ENCODE measurements at regions not wholly inside any gene's neighbourhood (a gene's known extent, or its start where the extent isn't known, plus 50 kb on each side); places are given as distances from the start of the nearest gene placed in this dataset.

DNA sequence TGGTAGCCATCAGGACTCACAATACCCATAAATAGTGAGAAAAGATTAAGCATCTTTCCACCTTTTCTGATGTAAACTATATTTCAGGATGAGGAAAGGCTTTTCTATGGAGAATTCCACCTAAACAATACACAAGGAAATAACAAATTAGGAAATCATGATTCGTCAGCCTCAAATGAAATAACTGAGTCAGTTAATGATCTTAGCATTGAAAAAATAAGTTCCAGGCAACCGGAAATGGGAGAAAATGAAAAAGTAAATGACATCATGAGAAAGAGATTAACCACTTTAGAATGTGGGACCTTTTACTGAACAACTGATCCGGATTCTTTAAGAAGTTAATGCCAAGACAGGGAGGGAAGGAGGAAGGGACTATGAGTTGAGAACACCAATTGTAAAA lies 742.3 kb downstream of the TNS3 start:
- no peak overlapping the region for H3K4me3 ChIP-seq (replicated peaks; ENCODE audit: low read depth, low read length)
- TF ChIP-seq, protein P1, sequence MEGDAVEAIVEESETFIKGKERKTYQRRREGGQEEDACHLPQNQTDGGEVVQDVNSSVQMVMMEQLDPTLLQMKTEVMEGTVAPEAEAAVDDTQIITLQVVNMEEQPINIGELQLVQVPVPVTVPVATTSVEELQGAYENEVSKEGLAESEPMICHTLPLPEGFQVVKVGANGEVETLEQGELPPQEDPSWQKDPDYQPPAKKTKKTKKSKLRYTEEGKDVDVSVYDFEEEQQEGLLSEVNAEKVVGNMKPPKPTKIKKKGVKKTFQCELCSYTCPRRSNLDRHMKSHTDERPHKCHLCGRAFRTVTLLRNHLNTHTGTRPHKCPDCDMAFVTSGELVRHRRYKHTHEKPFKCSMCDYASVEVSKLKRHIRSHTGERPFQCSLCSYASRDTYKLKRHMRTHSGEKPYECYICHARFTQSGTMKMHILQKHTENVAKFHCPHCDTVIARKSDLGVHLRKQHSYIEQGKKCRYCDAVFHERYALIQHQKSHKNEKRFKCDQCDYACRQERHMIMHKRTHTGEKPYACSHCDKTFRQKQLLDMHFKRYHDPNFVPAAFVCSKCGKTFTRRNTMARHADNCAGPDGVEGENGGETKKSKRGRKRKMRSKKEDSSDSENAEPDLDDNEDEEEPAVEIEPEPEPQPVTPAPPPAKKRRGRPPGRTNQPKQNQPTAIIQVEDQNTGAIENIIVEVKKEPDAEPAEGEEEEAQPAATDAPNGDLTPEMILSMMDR (IDR thresholded peaks at IDR 0.05; ENCODE audit: low read depth, low read length, missing control alignments), result no peak
- no peak for DNase-seq (ENCODE audit: extremely low read depth, low read depth)

DNA sequence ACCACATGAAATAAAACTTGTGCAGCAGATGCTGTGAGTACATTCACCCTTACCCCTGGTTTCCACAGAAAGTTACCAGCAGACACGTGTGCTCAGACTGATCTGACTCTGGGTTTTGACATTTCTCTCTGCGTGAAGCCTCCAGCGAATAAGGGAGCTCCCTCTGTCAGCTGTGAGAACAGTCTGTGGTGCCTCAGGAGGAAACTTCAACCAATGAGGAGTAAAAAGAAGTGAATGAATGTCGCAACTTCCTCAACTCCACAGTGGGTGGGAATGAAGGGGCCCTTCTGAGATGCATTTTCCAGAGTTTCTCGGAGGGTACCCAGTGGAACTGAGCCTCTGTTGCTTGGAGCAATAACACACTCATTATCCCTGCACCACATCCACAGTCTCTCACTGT lies 743.4 kb downstream of the TNS3 start:
- no peak overlapping the region for H3K4me3 ChIP-seq (replicated peaks; ENCODE audit: low read depth, low read length)
- no peak for DNase-seq (ENCODE audit: extremely low read depth, low read depth)
- TF ChIP-seq, protein P1 (IDR thresholded peaks at IDR 0.05; ENCODE audit: low read depth, low read length, missing control alignments), result no peak

DNA sequence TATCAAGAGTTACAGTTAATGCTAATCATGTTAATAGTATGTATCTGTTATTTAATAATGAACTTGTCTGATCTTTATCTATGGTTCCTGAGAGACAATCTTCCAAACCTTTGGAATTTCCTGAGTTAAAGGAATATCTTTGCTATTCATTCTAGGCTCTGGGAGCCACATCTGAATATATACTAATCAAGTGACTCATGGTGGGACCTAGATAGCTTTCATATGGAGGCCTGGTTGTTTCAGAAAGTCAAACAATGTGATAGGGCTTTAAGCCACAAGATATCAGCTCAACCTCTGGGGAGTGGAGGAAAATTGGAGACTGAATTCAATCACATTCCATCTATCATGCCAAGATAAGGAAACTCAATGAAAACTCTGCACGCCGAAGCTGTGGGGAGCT lies 746.4 kb downstream of the TNS3 start:
- no peak for DNase-seq (ENCODE audit: extremely low read depth, low read depth)
- H3K4me3 ChIP-seq (replicated peaks; ENCODE audit: low read depth, low read length), result no peak overlapping the region
- TF ChIP-seq, protein P1 (IDR thresholded peaks at IDR 0.05; ENCODE audit: low read depth, low read length, missing control alignments), result no peak

DNA sequence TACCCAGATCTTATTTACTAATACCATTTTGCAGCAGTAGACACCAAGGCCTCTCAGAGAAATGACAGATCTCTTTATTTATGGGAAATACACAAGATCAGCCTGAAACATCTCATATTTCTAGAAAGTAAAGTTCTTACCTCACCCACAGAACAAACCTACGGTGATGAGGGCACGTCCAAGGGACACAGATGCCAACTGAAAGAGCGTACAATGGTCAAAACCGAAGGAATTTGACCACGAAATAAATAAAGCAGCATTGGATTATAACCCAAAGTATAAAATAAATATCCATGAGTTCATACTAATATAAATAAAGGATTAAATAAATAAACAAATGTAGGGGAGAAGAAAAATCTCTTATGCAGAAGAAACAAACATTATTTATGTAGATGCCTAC lies 747.0 kb downstream of the TNS3 start:
- DNase-seq (ENCODE audit: extremely low read depth, low read depth), result no peak
- TF ChIP-seq, protein P1 (IDR thresholded peaks at IDR 0.05; ENCODE audit: low read depth, low read length, missing control alignments), result no peak
- no peak overlapping the region for H3K4me3 ChIP-seq (replicated peaks; ENCODE audit: low read depth, low read length)

DNA sequence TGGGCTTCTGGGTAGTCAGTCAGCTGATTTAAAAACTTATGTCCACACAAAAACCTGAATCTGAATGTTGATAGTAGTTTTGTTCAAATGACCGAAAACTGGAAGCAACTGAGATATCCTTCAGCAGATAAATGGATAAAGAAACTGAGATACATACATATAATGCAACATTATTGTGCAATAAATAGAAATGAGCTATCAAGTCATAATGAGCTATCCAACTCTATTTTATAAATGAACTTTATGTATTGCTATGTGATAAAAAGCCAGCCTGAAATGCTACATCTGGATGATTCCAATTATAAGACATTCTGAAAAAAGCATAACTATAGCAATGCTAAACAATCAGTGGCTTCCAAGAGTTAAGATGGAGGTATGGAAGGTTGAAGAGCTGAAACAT lies 748.7 kb downstream of the TNS3 start:
- TF ChIP-seq, protein P1 (IDR thresholded peaks at IDR 0.05; ENCODE audit: low read depth, low read length, missing control alignments), result no peak
- no peak overlapping the region for H3K4me3 ChIP-seq (replicated peaks; ENCODE audit: low read depth, low read length)
- no peak for DNase-seq (ENCODE audit: extremely low read depth, low read depth)

DNA sequence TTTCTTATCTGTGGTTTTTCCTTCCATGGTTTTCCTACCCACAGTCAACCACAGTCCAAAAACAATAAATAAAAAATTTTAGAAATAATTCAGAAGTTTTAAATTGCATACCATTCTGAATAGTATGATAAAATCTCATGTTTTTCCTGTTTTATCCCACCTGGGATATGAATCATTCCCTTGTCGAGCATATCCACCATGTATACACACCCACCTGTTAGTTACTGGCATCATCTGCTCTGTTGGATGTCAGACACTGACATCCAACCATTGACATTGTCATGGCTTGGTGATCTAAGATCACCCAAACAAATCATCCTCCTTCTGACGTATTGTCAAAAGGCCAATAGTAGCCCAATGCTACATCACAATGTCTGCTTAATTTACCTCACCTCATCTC lies 749.8 kb downstream of the TNS3 start:
- DNase-seq (ENCODE audit: extremely low read depth, low read depth), result no peak
- TF ChIP-seq, protein P1 (IDR thresholded peaks at IDR 0.05; ENCODE audit: low read depth, low read length, missing control alignments), result no peak
- H3K4me3 ChIP-seq (replicated peaks; ENCODE audit: low read depth, low read length), result no peak overlapping the region

DNA sequence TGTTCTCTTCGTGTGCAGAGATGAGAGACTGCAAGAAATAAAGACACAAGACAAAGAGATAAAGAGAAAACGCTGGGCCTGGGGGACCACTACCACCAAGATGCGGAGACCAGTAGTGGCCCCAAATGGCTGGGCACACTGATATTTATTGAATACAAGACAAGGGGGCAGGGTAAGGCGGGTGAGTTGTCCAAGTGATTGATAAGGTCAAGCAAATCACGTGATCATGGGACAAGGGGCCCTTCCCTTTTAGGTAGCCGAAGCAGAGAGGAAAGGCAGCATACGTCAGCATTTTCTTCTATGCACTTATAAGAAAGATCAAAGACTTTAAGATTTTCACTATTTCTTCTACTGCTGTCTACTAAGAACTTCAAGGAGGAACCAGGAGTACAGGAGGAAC lies 762.1 kb downstream of the TNS3 start:
- TF ChIP-seq, protein P1 (IDR thresholded peaks at IDR 0.05; ENCODE audit: low read depth, low read length, missing control alignments), result no peak
- H3K4me3 ChIP-seq (replicated peaks; ENCODE audit: low read depth, low read length), result no peak overlapping the region
- no peak for DNase-seq (ENCODE audit: extremely low read depth, low read depth)

Data from HFF-Myc (cell line).